Stimulated activated CD4-positive, alpha-beta T cell treated with anti-CD3 and anti-CD28 coated beads, Interleukin-1b, Interleukin-23, amount 100 ng/mL, for 48 hours (primary cell): ENCODE measurements at regions not wholly inside any gene's neighbourhood (a gene's known extent, or its start where the extent isn't known, plus 50 kb on each side); places are given as distances from the start of the nearest gene placed in this dataset.
"Not testable (repeated sequence)": the region's sequence is repeated elsewhere in the genome, so short reads cannot be mapped to it uniquely, and the experiment has no call there.

Experiments
- DNase-seq: peaks from one replicate; pipeline ENCODE4 v3.0.0-alpha.2; 2020

GRCh38 chr14:53237488-53237887 lies 84.4 kb upstream of the DDHD1 start:
- no peak for DNase-seq

DNA sequence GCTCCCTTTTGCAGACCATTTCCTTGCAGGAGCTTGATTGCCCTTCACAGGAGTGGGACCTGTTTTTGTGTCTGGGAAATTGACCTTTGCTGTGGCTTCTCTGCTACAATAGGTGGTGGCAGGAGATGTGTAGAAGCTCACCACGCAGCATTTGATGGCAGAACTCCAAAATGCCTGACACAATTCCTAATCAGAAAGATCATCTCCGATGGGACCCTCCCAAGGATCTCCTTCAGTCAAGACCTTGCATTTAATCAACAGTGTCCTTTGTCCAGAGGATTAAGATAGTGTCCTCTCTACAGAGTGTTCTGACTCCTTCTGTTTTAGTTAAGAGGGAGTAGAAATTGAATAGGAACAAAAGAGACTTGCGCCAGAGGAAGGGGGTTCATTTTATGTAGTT lies 83.6 kb upstream of the DDHD1 start:
- no peak for DNase-seq

- no peak for DNase-seq
These were observed 78.0 kb upstream of the DDHD1 start for GRCh38 chr14:53231171-53231570.

- DNase-seq = no peak
These were observed 75.8 kb upstream of the DDHD1 start for GRCh38 chr14:53228966-53229365.

DNA sequence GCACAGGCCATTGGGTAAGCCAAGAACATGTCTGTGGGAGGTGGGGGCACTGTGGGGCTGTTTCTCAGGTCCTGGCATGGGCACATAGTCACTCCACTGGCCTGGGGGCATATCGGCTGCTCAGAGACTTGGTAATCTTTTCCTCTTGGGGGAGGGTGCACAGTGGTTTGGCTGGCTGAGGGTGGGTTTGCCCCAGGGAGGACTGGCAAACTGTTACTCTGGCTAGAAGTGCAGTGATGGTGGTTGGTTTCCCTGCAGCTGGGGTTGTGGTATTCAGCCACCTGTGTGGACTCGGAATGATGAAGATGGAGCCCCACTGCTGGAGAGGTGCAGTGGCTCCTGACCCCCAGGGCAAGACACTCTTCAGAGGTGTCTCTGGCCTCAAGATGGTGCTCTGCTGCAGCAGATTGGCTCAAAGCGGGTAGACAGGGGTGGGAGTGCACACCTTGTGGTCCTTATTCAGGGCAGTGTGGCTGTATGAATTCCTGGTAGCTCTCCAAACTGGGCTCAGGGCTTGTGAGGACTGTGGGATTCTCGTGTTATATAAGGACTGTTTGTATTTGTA lies 74.1 kb upstream of the DDHD1 start:
- DNase-seq = no peak

DNA sequence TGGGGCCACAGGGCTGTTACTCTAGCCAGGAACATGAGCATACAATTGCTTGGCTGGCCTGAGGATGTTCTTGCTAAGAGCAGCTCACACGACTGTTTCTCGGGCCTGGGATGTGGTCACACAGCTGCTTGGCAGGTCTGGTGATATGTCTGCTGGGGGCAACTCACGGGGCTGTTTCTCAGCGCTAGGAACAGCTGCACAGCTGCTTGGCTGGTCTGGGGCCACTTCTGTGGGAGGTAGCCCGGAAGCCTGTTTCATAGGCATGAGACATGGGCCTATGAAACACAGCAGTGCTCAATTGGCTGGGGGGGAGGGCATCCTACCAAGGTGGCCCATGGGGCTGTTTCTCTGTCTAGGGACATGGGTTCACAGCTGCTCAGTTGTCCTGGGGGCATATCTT lies 73.4 kb upstream of the DDHD1 start:
- no peak for DNase-seq

- DNase-seq = no peak
These were observed 67.8 kb upstream of the DDHD1 start for GRCh38 chr14:53220914-53221313.

GRCh38 chr14:53218161-53218560 lies 65.0 kb upstream of the DDHD1 start:
- DNase-seq = no peak

DNA sequence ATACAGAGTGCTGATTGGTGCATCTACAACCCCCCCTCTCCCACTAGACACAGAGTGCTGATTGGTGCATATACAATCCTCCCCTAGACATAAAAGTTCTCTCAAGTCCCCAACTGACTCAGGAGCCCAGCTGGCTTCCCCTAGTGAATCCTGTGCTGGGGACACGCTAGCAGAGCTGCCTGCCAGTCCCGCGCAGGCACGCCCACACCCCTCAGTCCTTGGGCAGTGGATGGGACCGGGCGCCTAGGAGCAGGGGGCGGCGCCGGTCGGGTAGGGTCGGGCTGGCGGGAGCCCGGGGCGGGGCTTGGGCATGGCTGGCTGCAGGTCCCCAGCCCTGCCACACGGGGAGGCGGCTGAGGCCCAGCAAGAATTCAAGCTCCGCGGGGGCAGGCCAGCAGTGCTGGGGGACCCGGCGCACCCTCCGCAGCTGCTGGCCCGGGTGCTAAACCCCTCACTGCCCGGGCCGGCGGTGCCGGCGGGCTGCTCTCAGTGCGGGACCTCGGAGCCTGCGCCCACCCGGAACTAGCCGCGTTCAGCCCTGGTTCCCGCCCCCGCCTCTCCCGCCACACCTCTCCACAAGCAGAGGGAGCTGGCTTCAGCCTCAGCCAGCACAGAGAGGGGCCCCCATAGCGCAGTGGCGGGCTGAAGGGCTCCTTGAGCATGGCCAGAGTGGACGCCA lies 64.3 kb upstream of the DDHD1 start:
- peak; percentile 75 for DNase-seq

- not testable (repeated sequence) for DNase-seq
These were observed 63.8 kb upstream of the DDHD1 start for GRCh38 chr14:53216955-53217315.

GRCh38 chr14:53216478-53216877 lies 63.4 kb upstream of the DDHD1 start:
- DNase-seq = not testable (repeated sequence)

- DNase-seq = no peak
These were observed 62.0 kb upstream of the DDHD1 start for GRCh38 chr14:53215101-53215500.

DNA sequence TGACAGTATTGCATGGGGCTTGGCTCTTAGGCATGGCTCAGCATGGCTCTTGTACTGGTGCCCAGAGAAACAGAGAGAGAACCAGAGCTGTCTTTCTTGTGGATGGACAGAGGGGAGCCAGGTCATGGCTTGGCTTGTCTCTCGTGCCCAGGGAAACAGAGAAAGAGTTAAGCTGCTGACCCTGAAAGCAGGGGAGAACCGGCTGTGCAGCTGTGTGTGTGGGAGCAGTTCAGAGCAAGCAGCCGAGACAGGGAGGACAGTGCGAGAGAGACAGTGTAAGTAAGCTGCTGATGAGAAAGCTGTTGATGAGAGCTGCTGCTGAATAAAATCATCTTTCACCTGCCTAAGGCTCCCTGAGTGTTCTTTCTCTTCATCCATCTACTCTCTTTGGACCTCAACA lies 61.3 kb upstream of the DDHD1 start:
- no peak for DNase-seq

DNA sequence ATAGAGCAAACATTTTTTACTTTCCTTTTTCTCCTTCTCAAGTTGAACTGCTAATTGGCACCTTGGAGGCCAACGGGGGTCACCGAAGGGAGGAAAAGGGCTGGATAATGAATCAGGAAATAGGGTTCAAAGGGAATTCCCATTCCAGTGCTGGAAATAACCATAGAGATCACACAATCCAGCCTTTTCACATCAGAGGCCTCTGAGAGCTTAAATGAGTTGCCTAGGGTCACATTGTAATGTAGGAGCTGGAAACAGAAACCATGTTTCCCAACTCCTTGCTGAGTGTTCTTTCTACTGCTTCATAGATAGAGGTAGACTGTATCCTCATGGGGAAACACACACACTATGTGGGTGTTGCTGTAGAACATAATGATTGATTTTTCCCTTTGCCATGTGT lies 60.6 kb upstream of the DDHD1 start:
- no peak for DNase-seq

DNA sequence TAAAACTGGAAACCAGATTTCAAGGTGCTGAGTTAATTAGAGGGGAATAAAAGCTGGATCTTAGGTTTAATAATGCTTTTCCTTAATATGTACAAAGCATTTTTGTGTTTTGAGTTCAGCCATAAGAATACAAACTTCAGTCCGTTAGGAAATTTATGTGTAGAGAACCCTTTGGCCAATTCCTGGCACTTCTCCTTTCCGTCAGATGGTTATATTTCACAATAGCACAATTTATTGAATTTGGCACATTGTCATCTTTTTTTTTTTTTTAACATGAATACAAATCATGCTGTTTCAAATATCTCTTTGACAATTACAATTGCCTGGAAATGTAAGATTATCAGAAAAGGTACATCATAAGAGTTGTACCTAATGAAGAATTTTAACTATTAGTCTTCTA lies 56.2 kb upstream of the DDHD1 start:
- DNase-seq = no peak
